ENCODE measurements at regions not wholly inside any gene's neighbourhood (a gene's known extent, or its start where the extent isn't known, plus 50 kb on each side); places are given as distances from the start of the nearest gene placed in this dataset.

GRCh38 chr11:121877152-121877551, 238.9 kb downstream of the BLID start:
- Histone ChIP-seq H4K20me1 (ENCODE audit: low read depth) (no peaks in the 10 kb centered on the region), H3K9me3 (ENCODE audit: low read depth) (no peaks in the 10 kb centered on the region), H3K4me3 (no peak overlapping the region), H3K9ac (no peak overlapping the region), H3F3A (ENCODE audit: low read depth) (no peaks in the 10 kb centered on the region), H3K27ac (no peak overlapping the region), H3K4me2 (no peak overlapping the region), H3K4me1 (peaks cover 16% of the 10 kb centered on the region), H3K27me3 (no peaks in the 10 kb centered on the region), H2AFZ (replicated peaks) (no peak overlapping the region), H3K79me2 (ENCODE audit: low read depth) (no peaks in the 10 kb centered on the region), H3K36me3 (no peaks in the 10 kb centered on the region)
- DNase-seq (ENCODE audit: low spot score), result no peak
- no peaks in the 10 kb centered on the region for H3K4me1 Mint-ChIP-seq
- TF ChIP-seq EZH2phosphoT487 (IDR thresholded peaks at IDR 0.05) (no peak), EZH2 (IDR thresholded peaks at IDR 0.05) (no peak), CTCF (IDR thresholded peaks at IDR 0.05) (no peak)
- H3K27ac Mint-ChIP-seq, result no peak overlapping the region
- no peak overlapping the region for H3K4me3 Mint-ChIP-seq
- no peaks in the 10 kb centered on the region for H3K9me3 Mint-ChIP-seq
- no peaks in the 10 kb centered on the region for H3K36me3 Mint-ChIP-seq
- no peaks in the 10 kb centered on the region for H3K27me3 Mint-ChIP-seq (ENCODE audit: insufficient read depth, low read depth)

- no peaks in the 10 kb centered on the region for H3K27me3 ChIP-seq
- no peaks in the 10 kb centered on the region for H3K79me2 ChIP-seq (ENCODE audit: low read depth)
- no peak for TF ChIP-seq EZH2 (IDR thresholded peaks at IDR 0.05)
- no peak for TF ChIP-seq CTCF (IDR thresholded peaks at IDR 0.05)
- TF ChIP-seq EZH2phosphoT487 (IDR thresholded peaks at IDR 0.05), result no peak
- H3K4me3 ChIP-seq, result no peak overlapping the region
- no peak overlapping the region for H3K9ac ChIP-seq
- H4K20me1 ChIP-seq (ENCODE audit: low read depth), result no peaks in the 10 kb centered on the region
- no peak for DNase-seq (ENCODE audit: low spot score)
- no peak overlapping the region for H2AFZ ChIP-seq (replicated peaks)
- H3K4me1 ChIP-seq, result peaks cover 3% of the 10 kb centered on the region
- H3K27ac ChIP-seq, result no peak overlapping the region
- no peaks in the 10 kb centered on the region for H3F3A ChIP-seq (ENCODE audit: low read depth)
- H3K36me3 Mint-ChIP-seq, result no peaks in the 10 kb centered on the region
- no peaks in the 10 kb centered on the region for H3K4me1 Mint-ChIP-seq
- H3K9me3 Mint-ChIP-seq, result no peaks in the 10 kb centered on the region
- no peaks in the 10 kb centered on the region for H3K9me3 ChIP-seq (ENCODE audit: low read depth)
- H3K4me2 ChIP-seq, result no peak overlapping the region
- peaks cover 2% of the 10 kb centered on the region for H3K27me3 Mint-ChIP-seq (ENCODE audit: insufficient read depth, low read depth)
- H3K36me3 ChIP-seq, result no peaks in the 10 kb centered on the region
- H3K27ac Mint-ChIP-seq, result no peak overlapping the region
- no peak overlapping the region for H3K4me3 Mint-ChIP-seq
Measured at GRCh38 chr11:121873766-121874165, 242.2 kb downstream of the BLID start.

GRCh38 chr11:121872356-121872755, 243.7 kb downstream of the BLID start:
- H3K36me3 ChIP-seq, result no peaks in the 10 kb centered on the region
- Mint-ChIP-seq H3K9me3 (no peaks in the 10 kb centered on the region), H3K36me3 (no peaks in the 10 kb centered on the region), H3K4me1 (no peaks in the 10 kb centered on the region), H3K27me3 (ENCODE audit: insufficient read depth, low read depth) (peaks cover 2% of the 10 kb centered on the region), H3K4me3 (no peak overlapping the region), H3K27ac (no peak overlapping the region)
- no peaks in the 10 kb centered on the region for H3K27me3 ChIP-seq
- DNase-seq (ENCODE audit: low spot score), result no peak
- no peaks in the 10 kb centered on the region for H3K9me3 ChIP-seq (ENCODE audit: low read depth)
- H3K4me3 ChIP-seq, result no peak overlapping the region
- H2AFZ ChIP-seq (replicated peaks), result no peak overlapping the region
- H3K4me2 ChIP-seq, result no peak overlapping the region
- H3F3A ChIP-seq (ENCODE audit: low read depth), result no peaks in the 10 kb centered on the region
- no peak overlapping the region for H3K27ac ChIP-seq
- H3K4me1 ChIP-seq, result no peaks in the 10 kb centered on the region
- no peaks in the 10 kb centered on the region for H3K79me2 ChIP-seq (ENCODE audit: low read depth)
- H3K9ac ChIP-seq, result no peak overlapping the region
- TF ChIP-seq EZH2 (IDR thresholded peaks at IDR 0.05) (no peak), EZH2phosphoT487 (IDR thresholded peaks at IDR 0.05) (no peak), CTCF (IDR thresholded peaks at IDR 0.05) (no peak)
- H4K20me1 ChIP-seq (ENCODE audit: low read depth), result no peaks in the 10 kb centered on the region
